ENCODE measurements at regions not wholly inside any gene's neighbourhood (a gene's known extent, or its start where the extent isn't known, plus 50 kb on each side); places are given as distances from the start of the nearest gene placed in this dataset.
"Not testable (repeated sequence)": the region's sequence is repeated elsewhere in the genome, so short reads cannot be mapped to it uniquely, and the experiment has no call there.

DNA sequence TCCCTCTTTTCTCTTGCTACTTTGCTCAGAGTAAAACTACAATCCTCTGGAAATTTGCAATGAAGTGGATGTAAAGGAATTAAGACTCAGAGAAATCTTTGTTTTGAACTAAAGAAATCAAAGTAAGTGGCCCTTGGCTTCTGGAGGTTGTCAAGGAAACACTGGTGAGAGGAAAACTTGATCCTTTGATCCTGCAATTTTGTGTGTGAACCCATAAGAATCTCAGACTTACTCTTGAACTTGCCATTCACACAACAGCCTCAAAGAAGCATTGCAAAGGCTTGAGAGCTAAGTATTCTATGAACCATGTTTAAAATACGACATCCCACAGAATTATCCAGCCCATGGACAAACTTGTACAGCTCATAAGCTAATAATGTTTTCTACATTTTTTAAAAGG lies 827.5 kb downstream of the TAF11L14 start:
- no peak for DNase-seq (ENCODE audit: low spot score)

- peak; percentile 82 for DNase-seq (ENCODE audit: low spot score)
These were observed 831.8 kb downstream of the TAF11L14 start for GRCh38 chr5:18465833-18466681.

DNA sequence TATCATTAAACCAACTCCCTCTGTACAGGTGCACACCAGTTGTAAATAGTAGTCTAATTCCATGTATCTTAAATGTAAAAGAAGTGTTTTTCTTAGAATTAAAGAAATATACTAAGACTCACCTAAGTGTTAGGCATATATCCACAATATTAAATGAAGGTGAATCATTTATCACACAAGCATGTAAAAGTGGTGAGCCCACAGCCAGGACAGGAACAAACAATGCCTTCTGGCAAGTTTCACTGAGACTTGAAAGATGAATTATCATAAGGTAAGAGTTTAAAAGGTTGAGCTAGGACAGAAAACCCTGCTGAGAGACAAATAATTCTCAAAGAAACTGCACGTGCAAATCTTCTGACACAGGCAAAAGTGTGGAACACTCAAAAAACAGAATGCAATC lies 832.5 kb downstream of the TAF11L14 start:
- no peak for DNase-seq (ENCODE audit: low spot score)

- not testable (repeated sequence) for DNase-seq (ENCODE audit: low spot score)
These were observed 837.5 kb downstream of the TAF11L14 start for GRCh38 chr5:18471791-18472190.

DNA sequence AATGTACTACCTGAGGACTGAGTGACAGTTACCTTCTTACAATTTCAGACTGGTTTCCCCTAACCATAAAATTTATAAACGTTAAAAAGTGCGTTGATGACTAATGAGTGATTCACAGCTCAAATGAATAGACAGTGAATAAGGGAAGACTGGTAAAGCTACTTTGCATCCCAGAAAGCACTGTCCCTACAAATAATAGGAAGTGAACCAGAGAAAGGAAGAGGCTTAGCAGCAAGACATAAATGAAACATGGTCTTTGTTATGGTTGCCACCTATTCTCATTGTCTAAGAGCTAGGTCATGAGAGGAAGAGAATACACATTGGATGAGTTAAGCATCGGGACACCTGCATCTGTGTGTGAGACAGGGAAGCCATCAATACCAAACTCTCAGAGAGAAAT lies 849.2 kb downstream of the TAF11L14 start:
- no peak for DNase-seq (ENCODE audit: low spot score)

DNA sequence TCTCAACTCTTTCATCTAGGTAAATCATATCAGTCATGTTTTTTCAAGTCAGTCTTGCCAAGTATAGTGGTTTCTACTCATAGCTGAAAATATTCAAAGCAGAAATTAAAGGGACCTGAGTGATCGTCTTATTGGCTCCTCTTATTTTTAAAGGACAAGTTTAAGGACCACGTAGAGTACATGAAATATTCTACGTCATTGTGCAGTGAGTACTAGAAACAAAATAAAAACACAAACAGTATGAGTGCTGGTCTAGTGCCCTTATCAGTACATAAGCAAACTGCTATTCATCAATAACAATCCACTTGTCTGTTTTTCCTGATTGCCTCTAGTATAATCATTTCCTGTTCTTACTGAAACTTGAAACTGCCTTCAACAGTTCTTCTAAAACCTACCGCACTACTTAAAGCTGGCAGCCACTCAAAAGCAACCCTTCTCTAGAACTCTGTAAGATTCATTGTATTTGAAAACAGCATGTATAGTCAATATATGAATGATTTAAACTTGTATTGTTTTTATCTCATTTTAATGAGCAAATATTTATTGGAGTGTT lies 853.7 kb downstream of the TAF11L14 start:
- no peak for DNase-seq (ENCODE audit: low spot score)

- no peak for DNase-seq (ENCODE audit: low spot score)
These were observed 855.4 kb downstream of the TAF11L14 start for GRCh38 chr5:18489703-18490102.

- DNase-seq (ENCODE audit: low spot score) = no peak
These were observed 857.1 kb downstream of the TAF11L14 start for GRCh38 chr5:18491349-18491748.

DNA sequence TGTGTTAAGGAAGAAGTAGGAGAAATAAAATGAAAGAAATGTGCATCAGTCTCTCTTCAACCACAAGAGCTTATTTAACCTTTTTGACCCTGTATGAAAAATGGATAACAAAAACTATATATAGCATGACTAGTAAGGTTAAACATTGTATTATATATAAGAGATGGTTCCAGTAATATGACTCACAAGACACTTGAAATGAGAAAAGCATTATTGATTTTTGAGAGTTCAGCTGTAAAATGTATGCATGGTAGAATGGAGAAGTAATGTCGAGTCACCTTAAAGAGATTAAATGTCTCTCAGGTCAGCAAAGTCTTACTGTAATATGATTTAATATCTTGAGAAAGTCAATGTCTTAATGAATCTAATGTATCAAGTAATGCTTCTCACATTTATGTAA lies 860.9 kb downstream of the TAF11L14 start:
- no peak for DNase-seq (ENCODE audit: low spot score)

GRCh38 chr5:18496041-18496440 lies 861.8 kb downstream of the TAF11L14 start:
- DNase-seq (ENCODE audit: low spot score) = no peak

GRCh38 chr5:18497089-18497488 lies 862.8 kb downstream of the TAF11L14 start:
- DNase-seq (ENCODE audit: low spot score) = no peak

- DNase-seq (ENCODE audit: low spot score) = no peak
These were observed 869.6 kb downstream of the TAF11L14 start for GRCh38 chr5:18503797-18504328.

- no peak for DNase-seq (ENCODE audit: low spot score)
These were observed 872.9 kb downstream of the TAF11L14 start for GRCh38 chr5:18507114-18507513.

- DNase-seq (ENCODE audit: low spot score) = no peak
These were observed 883.6 kb downstream of the TAF11L14 start for GRCh38 chr5:18517641-18518380.

DNA sequence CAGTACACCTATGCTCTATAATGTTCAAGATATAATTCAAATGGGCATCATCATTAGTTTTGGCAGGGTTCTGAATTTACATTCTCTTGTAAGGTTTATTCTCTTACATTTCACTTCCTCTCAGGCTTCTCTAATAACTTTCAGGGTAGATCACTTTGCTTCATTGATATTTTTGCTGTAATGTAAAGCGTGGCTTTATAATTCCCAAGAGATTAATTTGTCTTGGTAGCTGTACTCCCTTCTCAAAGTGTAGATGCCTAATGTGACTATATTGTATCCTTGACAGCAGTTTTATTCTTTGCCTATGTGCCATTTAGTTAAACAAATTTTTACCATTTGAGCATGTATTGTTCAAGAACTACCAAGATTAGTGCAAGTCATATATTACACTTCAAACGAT lies 889.1 kb downstream of the TAF11L14 start:
- no peak for DNase-seq (ENCODE audit: low spot score)

DNA sequence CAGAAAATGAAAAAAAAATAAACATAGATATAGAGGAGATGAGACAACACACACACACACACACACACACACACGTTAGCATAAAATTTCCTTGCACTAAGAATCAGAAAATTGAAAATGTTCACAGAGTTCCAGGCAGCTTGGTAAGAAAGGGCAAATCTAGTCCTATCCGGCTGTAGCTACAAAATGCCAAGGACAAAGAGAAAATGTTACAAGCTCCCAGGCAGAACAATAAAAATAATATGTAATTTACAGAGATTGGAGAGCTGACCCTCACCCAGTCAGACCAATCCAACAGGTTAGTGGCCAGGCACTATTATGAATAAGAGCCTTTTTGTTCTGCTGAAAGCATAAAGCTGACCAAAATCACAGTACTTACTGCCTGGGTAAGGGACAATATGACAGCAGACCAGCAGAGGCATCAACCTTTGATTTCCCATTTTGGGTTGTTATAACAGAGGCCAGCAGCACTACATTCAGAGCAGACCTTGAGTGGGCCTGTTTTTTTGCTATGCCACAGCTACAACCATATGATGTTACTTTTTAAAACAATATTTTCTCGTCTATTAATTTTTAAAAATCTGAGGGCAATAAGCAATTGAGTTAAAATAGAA lies 892.6 kb downstream of the TAF11L14 start:
- no peak for DNase-seq (ENCODE audit: low spot score)

DNA sequence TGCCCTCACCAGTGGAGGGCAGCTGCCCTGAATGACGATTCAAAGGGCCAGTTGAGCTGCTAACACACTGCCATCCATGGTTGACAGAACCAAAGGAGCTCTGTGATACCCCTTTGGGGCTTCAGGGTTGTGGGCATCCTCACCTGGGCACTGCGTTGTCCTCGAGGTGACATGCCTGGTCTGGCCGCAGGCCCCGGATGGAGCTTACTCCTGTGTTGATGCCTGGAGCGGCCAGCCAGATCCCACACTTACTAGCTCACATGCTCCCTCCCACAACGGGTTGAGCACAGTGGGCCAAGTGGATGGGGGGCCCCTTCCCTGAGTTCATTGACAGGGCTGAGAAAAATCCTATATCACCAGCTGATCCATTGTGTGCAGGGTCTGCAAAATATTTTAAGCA lies 898.9 kb downstream of the TAF11L14 start:
- DNase-seq (ENCODE audit: low spot score) = no peak

DNA sequence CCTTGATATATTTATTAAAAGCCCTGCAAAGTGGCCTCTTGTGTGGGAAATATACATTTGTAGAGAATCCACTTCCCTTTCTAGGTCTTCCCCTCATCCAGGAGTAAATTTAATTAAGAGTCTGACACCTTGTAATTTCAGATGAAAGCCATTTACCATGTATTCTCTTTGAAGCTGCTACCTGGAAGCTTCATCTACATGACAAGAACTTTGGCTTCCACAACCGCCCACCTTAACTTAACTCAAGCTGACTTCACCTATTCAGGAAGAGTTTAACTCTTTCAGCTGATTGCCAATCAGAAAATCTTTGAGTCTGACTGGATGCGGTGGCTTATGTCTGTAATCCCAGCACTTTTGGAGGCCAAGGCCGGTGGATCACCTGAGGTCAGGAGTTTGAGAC lies 899.9 kb downstream of the TAF11L14 start:
- DNase-seq (ENCODE audit: low spot score) = no peak

DNA sequence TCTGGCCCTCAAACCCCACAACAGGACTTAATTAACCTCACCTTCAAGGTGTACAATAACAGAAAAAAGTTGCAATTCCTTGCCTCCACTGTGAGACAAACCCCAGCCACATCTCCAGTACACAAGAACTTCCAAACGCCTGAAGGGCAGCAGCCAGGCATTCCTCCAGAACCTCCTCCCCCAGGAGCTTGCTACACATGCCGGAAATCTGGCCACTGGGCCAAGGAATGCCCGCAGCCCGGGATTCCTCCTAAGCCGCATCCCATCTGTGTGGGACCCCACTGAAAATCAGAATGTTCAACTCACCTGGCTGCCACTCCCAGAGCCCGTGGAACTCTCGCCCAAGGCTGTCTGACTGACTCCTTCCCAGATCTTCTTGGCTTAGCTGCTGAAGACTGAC lies 901.5 kb downstream of the TAF11L14 start:
- not testable (repeated sequence) for DNase-seq (ENCODE audit: low spot score)

DNA sequence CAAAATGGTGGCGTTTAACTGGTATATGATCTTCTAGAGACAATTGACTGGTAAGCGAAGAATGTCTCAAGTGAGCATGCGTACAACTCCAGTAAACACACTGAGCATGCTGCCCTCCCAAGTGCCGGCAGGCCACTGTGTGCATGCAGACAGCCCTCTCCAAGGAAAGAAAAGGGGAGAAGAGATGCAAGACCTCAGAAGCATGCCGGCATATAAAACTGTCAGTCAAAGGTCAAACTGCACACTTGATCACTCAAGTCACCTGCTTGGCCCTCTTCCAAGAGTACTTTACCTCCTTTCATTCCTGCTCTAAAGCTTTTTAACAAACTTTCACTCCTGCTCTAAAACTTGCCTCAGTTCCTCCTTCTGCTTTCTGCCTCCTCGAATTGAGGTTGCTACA lies 910.2 kb downstream of the TAF11L14 start:
- DNase-seq (ENCODE audit: low spot score) = no peak

- DNase-seq (ENCODE audit: low spot score) = no peak
These were observed 912.3 kb downstream of the TAF11L14 start for GRCh38 chr5:18546591-18546990.

DNA sequence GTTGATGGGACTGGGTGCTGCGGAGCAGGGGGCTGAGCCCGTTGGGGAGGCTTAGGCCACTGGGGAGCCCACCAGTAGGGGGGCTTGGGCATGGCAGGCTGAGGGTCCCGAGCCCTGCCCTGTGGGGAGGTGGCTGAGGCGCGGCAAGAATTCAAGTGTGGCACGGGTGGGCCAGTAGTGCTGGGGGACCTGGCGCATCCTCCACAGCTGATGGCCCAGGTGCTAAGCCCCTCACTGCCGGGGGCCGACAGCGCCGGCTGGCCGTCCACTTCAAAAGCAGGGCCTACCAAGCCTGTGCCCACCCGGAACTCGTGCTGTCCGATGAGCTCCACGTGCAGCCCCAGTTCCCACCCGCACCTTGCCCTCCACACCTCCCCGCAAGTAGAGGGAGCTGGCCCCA lies 917.5 kb downstream of the TAF11L14 start:
- no peak for DNase-seq (ENCODE audit: low spot score)

All from NAMALWA (cell line).